Loucy (cell line): ENCODE measurements at regions not wholly inside any gene's neighbourhood (a gene's known extent, or its start where the extent isn't known, plus 50 kb on each side); places are given as distances from the start of the nearest gene placed in this dataset.

ENCODE experiments used
- H2AFZ ChIP-seq: fragments of 200-600 bp; sonication (generic); 2 replicates; pipeline ENCODE4 v1.6.0; 2016; ENCODE audit warnings: antibody characterized with exemption, mild to moderate bottlenecking, low read length, moderate library complexity
- H3F3A ChIP-seq: fragments of 200-600 bp; 2 replicates; pipeline ENCODE4 v1.6.0; 2016; ENCODE audit warnings: antibody characterized with exemption, low read depth, mild to moderate bottlenecking
- H3K27me3 ChIP-seq: fragments of 200-600 bp; sonication (generic); 2 replicates; pipeline ENCODE4 v1.6.1; 2014; ENCODE audit warnings: low read length, mild to moderate bottlenecking; ENCODE audit not compliant: insufficient read depth, poor library complexity, severe bottlenecking
- H3K36me3 ChIP-seq: fragments of 200-600 bp; sonication (generic); 2 replicates; pipeline ENCODE4 v1.6.1; 2016; ENCODE audit warnings: low read length; ENCODE audit not compliant: insufficient read depth
- H3K4me1 ChIP-seq: fragments of 200-600 bp; sonication (generic); 2 replicates; pipeline ENCODE4 v1.5.1; 2014; ENCODE audit warnings: low read length, mild to moderate bottlenecking; ENCODE audit not compliant: insufficient read depth, poor library complexity, severe bottlenecking
- H3K4me2 ChIP-seq: fragments of 200-600 bp; sonication (generic); 2 replicates; pipeline ENCODE4 v1.6.0; 2014; ENCODE audit warnings: antibody characterized with exemption, low read length, low read depth, mild to moderate bottlenecking; ENCODE audit not compliant: poor library complexity, severe bottlenecking
- H3K4me3 ChIP-seq: fragments of 200-600 bp; sonication (generic); 2 replicates; pipeline ENCODE4 v1.5.1; 2014; ENCODE audit warnings: low read length, mild to moderate bottlenecking, mixed read lengths; ENCODE audit not compliant: poor library complexity, severe bottlenecking
- H3K79me2 ChIP-seq: fragments of 200-600 bp; sonication (generic); 2 replicates; pipeline ENCODE4 v1.6.1; 2014; ENCODE audit warnings: low read length; ENCODE audit not compliant: insufficient read depth
- H3K9ac ChIP-seq: fragments of 200-600 bp; sonication (generic); 2 replicates; pipeline ENCODE4 v1.6.0; 2014; ENCODE audit warnings: mild to moderate bottlenecking, low read depth, low read length, moderate library complexity; ENCODE audit not compliant: poor library complexity, severe bottlenecking
- H3K9me2 ChIP-seq: fragments of 200-600 bp; sonication (generic); replicated peaks from 2 replicates; pipeline ENCODE4 v1.6.1; 2016; ENCODE audit warnings: low read depth, low read length, mixed read lengths
- H3K9me3 ChIP-seq: fragments of 200-600 bp; sonication (generic); 2 replicates; pipeline ENCODE4 v1.6.1; 2014; ENCODE audit warnings: mild to moderate bottlenecking, antibody characterized with exemption, low read length, low read depth; ENCODE audit not compliant: insufficient read depth
- H4K20me1 ChIP-seq: fragments of 200-600 bp; sonication (generic); 2 replicates; pipeline ENCODE4 v1.6.0; 2014; ENCODE audit warnings: antibody characterized with exemption, low read length, mild to moderate bottlenecking; ENCODE audit not compliant: insufficient read depth, poor library complexity, severe bottlenecking
- EZH2phosphoT487 ChIP-seq: fragments of 200-600 bp; IDR thresholded peaks from 2 replicates; pipeline ENCODE4 v1.6.1; 2018; ENCODE audit warnings: antibody characterized with exemption, mild to moderate bottlenecking, moderate library complexity, borderline replicate concordance
- TF ChIP-seq, protein P1 (sequence below): fragments of 200-600 bp; sonication (generic); conservative IDR thresholded peaks from 2 replicates; pipeline ENCODE4 v1.5.1; 2014; ENCODE audit warnings: mild to moderate bottlenecking, antibody characterized with exemption, low read length

GRCh38 chr18:47512056-47512455, 260.6 kb upstream of the SKOR2 start:
- TF ChIP-seq, protein P1, sequence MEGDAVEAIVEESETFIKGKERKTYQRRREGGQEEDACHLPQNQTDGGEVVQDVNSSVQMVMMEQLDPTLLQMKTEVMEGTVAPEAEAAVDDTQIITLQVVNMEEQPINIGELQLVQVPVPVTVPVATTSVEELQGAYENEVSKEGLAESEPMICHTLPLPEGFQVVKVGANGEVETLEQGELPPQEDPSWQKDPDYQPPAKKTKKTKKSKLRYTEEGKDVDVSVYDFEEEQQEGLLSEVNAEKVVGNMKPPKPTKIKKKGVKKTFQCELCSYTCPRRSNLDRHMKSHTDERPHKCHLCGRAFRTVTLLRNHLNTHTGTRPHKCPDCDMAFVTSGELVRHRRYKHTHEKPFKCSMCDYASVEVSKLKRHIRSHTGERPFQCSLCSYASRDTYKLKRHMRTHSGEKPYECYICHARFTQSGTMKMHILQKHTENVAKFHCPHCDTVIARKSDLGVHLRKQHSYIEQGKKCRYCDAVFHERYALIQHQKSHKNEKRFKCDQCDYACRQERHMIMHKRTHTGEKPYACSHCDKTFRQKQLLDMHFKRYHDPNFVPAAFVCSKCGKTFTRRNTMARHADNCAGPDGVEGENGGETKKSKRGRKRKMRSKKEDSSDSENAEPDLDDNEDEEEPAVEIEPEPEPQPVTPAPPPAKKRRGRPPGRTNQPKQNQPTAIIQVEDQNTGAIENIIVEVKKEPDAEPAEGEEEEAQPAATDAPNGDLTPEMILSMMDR: no peak
- TF ChIP-seq EZH2phosphoT487: no peak
- Histone ChIP-seq H3K9me3 (no peaks in the 10 kb centered on the region), H2AFZ (no peak overlapping the region), H3K4me1 (no peaks in the 10 kb centered on the region), H3F3A (no peaks in the 10 kb centered on the region), H4K20me1 (no peaks in the 10 kb centered on the region), H3K79me2 (no peaks in the 10 kb centered on the region), H3K9me2 (no peaks in the 10 kb centered on the region), H3K4me3 (no peak overlapping the region), H3K4me2 (no peak overlapping the region), H3K36me3 (no peaks in the 10 kb centered on the region), H3K9ac (no peak overlapping the region), H3K27me3 (no peaks in the 10 kb centered on the region)

- no peak for TF ChIP-seq EZH2phosphoT487
- TF ChIP-seq, protein P1: no peak
These were observed 259.4 kb upstream of the SKOR2 start for GRCh38 chr18:47510831-47511230.

GRCh38 chr18:47507651-47508050, 256.2 kb upstream of the SKOR2 start:
- no peak overlapping the region for H3K9ac ChIP-seq

More at GRCh38 chr18:47510831-47511230, 259.4 kb upstream of the SKOR2 start:
- H2AFZ ChIP-seq: no peak overlapping the region
- no peaks in the 10 kb centered on the region for H3K9me2 ChIP-seq
- no peak overlapping the region for H3K4me3 ChIP-seq
- H3K4me1 ChIP-seq: no peaks in the 10 kb centered on the region
- no peaks in the 10 kb centered on the region for H3K9me3 ChIP-seq
- no peaks in the 10 kb centered on the region for H3K27me3 ChIP-seq
- no peak overlapping the region for H3K9ac ChIP-seq
- H3F3A ChIP-seq: no peaks in the 10 kb centered on the region
- no peaks in the 10 kb centered on the region for H4K20me1 ChIP-seq
- no peaks in the 10 kb centered on the region for H3K79me2 ChIP-seq
- no peak overlapping the region for H3K4me2 ChIP-seq
- H3K36me3 ChIP-seq: no peaks in the 10 kb centered on the region

More at GRCh38 chr18:47507651-47508050, 256.2 kb upstream of the SKOR2 start:
- no peaks in the 10 kb centered on the region for H3K9me2 ChIP-seq
- no peak overlapping the region for H3K4me2 ChIP-seq
- H3K79me2 ChIP-seq: no peaks in the 10 kb centered on the region
- H3K4me1 ChIP-seq: no peaks in the 10 kb centered on the region
- H3K9me3 ChIP-seq: no peaks in the 10 kb centered on the region
- no peaks in the 10 kb centered on the region for H3K27me3 ChIP-seq
- no peak for TF ChIP-seq EZH2phosphoT487
- TF ChIP-seq, protein P1: no peak
- no peaks in the 10 kb centered on the region for H4K20me1 ChIP-seq
- H3F3A ChIP-seq: no peaks in the 10 kb centered on the region
- H3K4me3 ChIP-seq: no peak overlapping the region
- no peak overlapping the region for H2AFZ ChIP-seq
- H3K36me3 ChIP-seq: no peaks in the 10 kb centered on the region
